HG03025 (cell line): ENCODE measurements at regions not wholly inside any gene's neighbourhood (a gene's known extent, or its start where the extent isn't known, plus 50 kb on each side); places are given as distances from the start of the nearest gene placed in this dataset.
"Not testable (repeated sequence)": the region's sequence is repeated elsewhere in the genome, so short reads cannot be mapped to it uniquely, and the experiment has no call there.

Experiments
- ATAC-seq: cut with Tn5 transposase; IDR thresholded peaks from one replicate; pipeline ENCODE4 v1.9.1; 2021; ENCODE audit warnings: mild to moderate bottlenecking, moderate library complexity; ENCODE audit not compliant: unreplicated experiment, low FRiP score

GRCh38 chr1:244288663-244289062 is 163.0 kb downstream of the ADSS2 start:
- ATAC-seq = no peak

- no peak for ATAC-seq
Observed at GRCh38 chr1:244289991-244290785, 161.5 kb downstream of the ADSS2 start.

GRCh38 chr1:244291236-244292201 is 160.2 kb downstream of the ADSS2 start:
- no peak for ATAC-seq

DNA sequence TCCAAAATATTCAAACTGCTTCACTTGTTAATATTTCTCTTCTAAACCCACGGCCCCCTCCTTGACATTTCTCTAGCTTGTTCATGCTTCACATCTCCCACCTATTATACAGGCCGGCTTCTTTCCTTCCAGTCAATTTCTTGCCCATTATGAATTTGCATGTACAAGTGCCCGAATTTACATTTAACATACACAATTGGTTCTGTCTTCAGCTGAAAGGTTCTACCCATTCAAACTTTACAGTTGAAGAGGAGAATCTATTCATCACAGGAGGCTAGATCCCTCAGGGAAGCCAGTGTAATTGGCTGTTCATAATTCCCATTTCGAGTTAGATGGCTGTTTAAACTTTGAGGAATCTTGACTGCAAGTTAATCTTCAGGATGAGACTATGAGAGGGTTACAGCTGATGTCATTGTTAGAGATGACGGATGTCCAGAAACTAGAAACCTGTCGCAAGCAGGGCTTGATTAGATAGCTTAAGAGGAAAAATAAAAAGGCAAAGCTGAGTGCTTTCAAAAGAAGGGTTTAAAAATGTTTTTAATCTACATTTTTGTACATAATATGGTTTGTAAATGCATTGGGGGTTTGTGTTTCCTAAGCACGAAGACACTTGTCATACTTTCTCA is 157.0 kb downstream of the ADSS2 start:
- ATAC-seq = no peak

GRCh38 chr1:244296003-244296402 is 155.7 kb downstream of the ADSS2 start:
- no peak for ATAC-seq

GRCh38 chr1:244296447-244296846 is 155.3 kb downstream of the ADSS2 start:
- ATAC-seq = no peak

- ATAC-seq = no peak
Observed at GRCh38 chr1:244297087-244297486, 154.6 kb downstream of the ADSS2 start.

GRCh38 chr1:244297616-244298015 is 154.1 kb downstream of the ADSS2 start:
- ATAC-seq = no peak

- not testable (repeated sequence) for ATAC-seq
Observed at GRCh38 chr1:244300029-244300375, 151.7 kb downstream of the ADSS2 start.

GRCh38 chr1:244301595-244302130 is 150.0 kb downstream of the ADSS2 start:
- ATAC-seq = no peak

GRCh38 chr1:244302876-244303609 is 148.7 kb downstream of the ADSS2 start:
- no peak for ATAC-seq

GRCh38 chr1:244303610-244303969 is 148.1 kb downstream of the ADSS2 start:
- no peak for ATAC-seq

- ATAC-seq = no peak
Observed at GRCh38 chr1:244304156-244304555, 147.6 kb downstream of the ADSS2 start.

GRCh38 chr1:244304656-244305055 is 147.1 kb downstream of the ADSS2 start:
- ATAC-seq = no peak

DNA sequence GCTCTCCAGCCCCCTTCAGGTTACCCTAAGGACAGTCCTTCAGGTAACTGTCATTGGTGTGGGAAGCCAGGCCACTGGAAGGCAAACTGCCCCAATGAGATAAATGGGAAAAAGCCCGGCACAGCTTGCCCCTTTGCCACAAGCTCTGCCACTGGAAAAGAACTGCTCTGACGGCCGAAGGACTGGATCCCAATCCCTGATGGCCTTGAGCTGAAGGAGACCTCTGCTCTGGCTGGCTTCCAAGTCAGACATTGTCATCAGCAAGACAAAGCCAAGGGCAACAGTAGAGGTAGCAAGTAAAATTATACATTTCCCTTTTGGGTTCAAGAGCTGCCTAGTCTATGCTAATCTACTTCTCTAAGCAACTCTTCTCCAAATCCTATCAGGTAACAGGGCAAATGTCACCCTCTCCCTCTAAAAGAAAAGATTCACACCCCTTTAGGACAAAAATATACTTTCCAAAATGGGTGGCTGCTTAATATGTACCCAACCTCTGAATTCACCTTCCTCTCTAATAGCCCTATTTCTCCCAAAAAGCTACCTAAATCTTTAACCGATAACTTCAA is 145.8 kb downstream of the ADSS2 start:
- ATAC-seq = no peak

GRCh38 chr1:244306544-244306943 is 145.2 kb downstream of the ADSS2 start:
- no peak for ATAC-seq

- not testable (repeated sequence) for ATAC-seq
Observed at GRCh38 chr1:244309191-244309590, 142.5 kb downstream of the ADSS2 start.

DNA sequence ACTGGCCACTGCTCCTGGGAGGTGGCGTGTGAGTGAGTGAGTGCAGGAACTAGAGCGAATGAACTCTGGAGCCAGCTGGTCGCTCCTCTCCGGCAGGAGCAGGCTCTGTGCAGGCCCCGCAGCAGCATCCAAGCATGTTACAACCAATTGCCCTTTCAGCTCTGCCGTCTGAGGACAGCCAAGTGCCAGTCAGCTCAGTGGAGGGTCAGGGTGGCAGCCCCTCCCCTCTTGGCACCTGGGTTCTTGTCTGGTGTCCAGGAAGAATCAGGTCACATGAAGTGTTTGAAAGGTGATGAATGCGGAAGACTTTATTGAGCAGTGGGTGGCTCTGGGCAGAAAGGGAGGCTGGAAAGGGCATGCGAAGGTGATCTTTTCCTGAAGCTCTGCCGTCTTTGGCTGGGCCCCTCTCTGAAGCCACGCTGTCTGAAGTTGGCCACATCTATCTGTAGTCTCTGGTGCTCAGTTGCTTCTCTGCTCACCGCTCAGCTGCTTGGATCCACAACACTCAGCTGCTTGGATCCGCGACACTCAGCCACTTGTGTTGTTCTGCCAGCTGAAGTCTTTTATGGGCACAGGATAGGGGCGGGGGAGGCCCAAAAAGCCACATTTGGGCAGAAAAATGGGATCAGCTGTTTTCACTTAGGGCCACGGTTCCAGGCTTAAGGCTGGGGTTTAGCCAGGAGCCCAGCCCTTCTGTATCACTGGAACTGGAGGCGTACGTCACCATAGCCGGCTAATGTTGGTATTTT is 139.8 kb downstream of the ADSS2 start:
- ATAC-seq = no peak

DNA sequence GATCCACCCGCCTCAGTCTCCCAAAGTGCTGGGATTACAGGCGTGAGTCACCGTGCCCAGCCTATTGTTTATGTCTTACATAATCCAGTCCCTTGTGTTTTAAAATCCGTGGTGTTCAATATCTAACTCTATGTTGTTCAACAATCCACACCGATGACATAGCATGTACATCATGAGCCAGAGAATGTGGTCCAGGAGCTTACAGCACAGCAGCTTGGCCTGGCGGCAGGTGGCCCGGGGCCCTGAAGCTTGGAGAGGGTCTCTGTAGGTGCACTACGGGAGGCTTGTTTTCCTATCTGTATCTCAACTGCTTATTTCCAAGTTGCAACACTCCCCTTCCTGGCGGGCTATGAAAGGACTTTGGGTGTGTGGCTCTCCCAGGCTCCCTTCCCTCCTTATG is 138.4 kb downstream of the ADSS2 start:
- ATAC-seq = no peak
